Panc1 (cell line): ENCODE measurements at regions not wholly inside any gene's neighbourhood (a gene's known extent, or its start where the extent isn't known, plus 50 kb on each side); places are given as distances from the start of the nearest gene placed in this dataset.

Experiments
- POLR2AphosphoS5 ChIP-seq: IDR thresholded peaks from 2 replicates; pipeline ENCODE4 v1.6.1; 2012; ENCODE audit warnings: mild to moderate bottlenecking, low read depth, low read length, moderate library complexity
- REST ChIP-seq, 2 experiments: IDR thresholded peaks; 2 replicates each; pipeline ENCODE4 v1.6.1; 2011 to 2012; ENCODE audit warnings: low read depth in 2 of 2, control low read depth in 1 of 2, low read length in 1 of 2, mild to moderate bottlenecking in 1 of 2, moderate library complexity in 1 of 2; ENCODE audit not compliant: insufficient read depth in 1 of 2
- TF ChIP-seq, protein P1 (sequence below): fragments of 450-650 bp; IDR thresholded peaks from 2 replicates; pipeline ENCODE4 v1.5.1; 2017; ENCODE audit warnings: mild to moderate bottlenecking

- TF ChIP-seq POLR2AphosphoS5 (no peak), REST (IDR thresholded peaks at IDR 0.05; ENCODE audit: insufficient read depth in 1 of 2, low read depth in 2 of 2, low read length in 1 of 2) (no peak)
- TF ChIP-seq, protein P1, sequence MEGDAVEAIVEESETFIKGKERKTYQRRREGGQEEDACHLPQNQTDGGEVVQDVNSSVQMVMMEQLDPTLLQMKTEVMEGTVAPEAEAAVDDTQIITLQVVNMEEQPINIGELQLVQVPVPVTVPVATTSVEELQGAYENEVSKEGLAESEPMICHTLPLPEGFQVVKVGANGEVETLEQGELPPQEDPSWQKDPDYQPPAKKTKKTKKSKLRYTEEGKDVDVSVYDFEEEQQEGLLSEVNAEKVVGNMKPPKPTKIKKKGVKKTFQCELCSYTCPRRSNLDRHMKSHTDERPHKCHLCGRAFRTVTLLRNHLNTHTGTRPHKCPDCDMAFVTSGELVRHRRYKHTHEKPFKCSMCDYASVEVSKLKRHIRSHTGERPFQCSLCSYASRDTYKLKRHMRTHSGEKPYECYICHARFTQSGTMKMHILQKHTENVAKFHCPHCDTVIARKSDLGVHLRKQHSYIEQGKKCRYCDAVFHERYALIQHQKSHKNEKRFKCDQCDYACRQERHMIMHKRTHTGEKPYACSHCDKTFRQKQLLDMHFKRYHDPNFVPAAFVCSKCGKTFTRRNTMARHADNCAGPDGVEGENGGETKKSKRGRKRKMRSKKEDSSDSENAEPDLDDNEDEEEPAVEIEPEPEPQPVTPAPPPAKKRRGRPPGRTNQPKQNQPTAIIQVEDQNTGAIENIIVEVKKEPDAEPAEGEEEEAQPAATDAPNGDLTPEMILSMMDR: no peak
These were observed 418.9 kb upstream of the NRP1 start for GRCh38 chr10:33753389-33753788.
